Gastrocnemius medialis (tissue), 4 donors: ENCODE measurements at regions not wholly inside any gene's neighbourhood (a gene's known extent, or its start where the extent isn't known, plus 50 kb on each side); places are given as distances from the start of the nearest gene placed in this dataset.

Experiments used
- CTCF ChIP-seq, 5 experiments: fragments of 450-650 bp in 3 of 5; fragments of 200-600 bp in 2 of 5; sonication (generic) in 2 of 5; IDR thresholded peaks in 4 of 5; conservative IDR thresholded peaks in 1 of 5; 1 replicate in 4 of 5; 2 replicates in 1 of 5; pipeline ENCODE4 v1.5.1; 2016 to 2019; ENCODE audit warnings: antibody characterized with exemption in 5 of 5, mild to moderate bottlenecking in 3 of 5, moderate library complexity in 3 of 5
- POLR2A ChIP-seq, 2 donors: fragments of 450-650 bp; IDR thresholded peaks; one replicate each; pipeline ENCODE4 v1.6.1; 2017; ENCODE audit warnings: antibody characterized with exemption in 2 of 2, mild to moderate bottlenecking in 2 of 2, moderate library complexity in 2 of 2

GRCh38 chr13:59562924-59563323 lies 600.8 kb downstream of the DIAPH3 start:
- no peak for TF ChIP-seq POLR2A (IDR thresholded peaks at IDR 0.05)
- no peak for TF ChIP-seq CTCF (IDR thresholded peaks at IDR 0.05 in 4 of 5, conservative IDR thresholded peaks at IDR 0.05 in 1 of 5)
